Endothelial cell of umbilical vein (primary cell): ENCODE measurements at regions not wholly inside any gene's neighbourhood (a gene's known extent, or its start where the extent isn't known, plus 50 kb on each side); places are given as distances from the start of the nearest gene placed in this dataset.

Source experiments
- BruUV-seq: library from RNA; stranded (reverse); fragments of 400-500 nt; replicated peaks from 2 replicates; lab custom pipeline; 2021; lab: Mats Ljungman, UMichigan
- CTCF ChIA-PET: fragments of 300-600, 350-600 bp; sonication (Branson Sonifier 250); formaldehyde crosslinking; loops from one replicate; lab custom pipeline; 2021; ENCODE audit warnings: antibody characterized with exemption, inconsistent platforms; lab: Charles Lee
- POLR2A ChIA-PET: fragments of 300-600, 350-600 bp; sonication (Branson Sonifier 250); formaldehyde crosslinking; loops from one replicate; lab custom pipeline; 2021; ENCODE audit warnings: antibody characterized with exemption, inconsistent platforms; lab: Charles Lee
- DNase-seq: peaks from one replicate; pipeline ENCODE4 v3.0.0-alpha.2; 2011; ENCODE audit warnings: low read depth, low spot score
- FAIRE-seq: peaks from 2 replicates; lab custom pipeline; 2011; peaks lifted over from hg19 to GRCh38; lab: Jason Lieb, UNC
- H2AFZ ChIP-seq: 2 replicates; pipeline ENCODE4 v1.6.0; 2012; ENCODE audit warnings: low read depth, low read length, control low read depth, inconsistent platforms
- H3K27ac ChIP-seq: 2 replicates; pipeline ENCODE4 v1.5.1; 2011; ENCODE audit warnings: low read depth, mild to moderate bottlenecking, control low read depth, low read length, moderate library complexity; ENCODE audit not compliant: insufficient read depth
- H3K27me3 ChIP-seq, 2 experiments: 2 replicates each; pipeline versions ENCODE4 v1.6.0 to v1.6.1; 2011; ENCODE audit warnings: low read length in 2 of 2, mixed read lengths in 1 of 2; ENCODE audit not compliant: control insufficient read depth in 2 of 2, insufficient read depth in 2 of 2
- H3K36me3 ChIP-seq, 2 experiments: 2 replicates in 1 of 2; 3 replicates in 1 of 2; pipeline ENCODE4 v1.5.1; 2011; ENCODE audit warnings: low read length in 2 of 2, mild to moderate bottlenecking in 1 of 2, moderate library complexity in 1 of 2; ENCODE audit not compliant: control insufficient read depth in 2 of 2, insufficient read depth in 2 of 2; ENCODE audit errors: extremely low read depth in 1 of 2
- H3K4me1 ChIP-seq: 3 replicates; pipeline ENCODE4 v1.5.1; 2011; ENCODE audit warnings: mild to moderate bottlenecking, low read length; ENCODE audit not compliant: control insufficient read depth, insufficient read depth; ENCODE audit errors: extremely low read depth
- H3K4me2 ChIP-seq: 2 replicates; pipeline ENCODE4 v1.6.1; 2011; ENCODE audit warnings: low read length, control low read depth, mixed read lengths; ENCODE audit not compliant: insufficient read depth
- H3K4me3 ChIP-seq, 3 experiments: fragments of 200-600 bp in 1 of 3; sonication (generic), shearing (Covaris generic) in 1 of 3; replicated peaks in 1 of 3; 2 replicates each; pipeline ENCODE4 v1.5.1; 2011 to 2016; ENCODE audit warnings: control low read depth in 3 of 3, low read length in 3 of 3, mild to moderate bottlenecking in 2 of 3, inconsistent platforms in 1 of 3, low read depth in 1 of 3, moderate library complexity in 1 of 3; ENCODE audit not compliant: insufficient read depth in 1 of 3
- H3K79me2 ChIP-seq: 2 replicates; pipeline ENCODE4 v1.6.0; 2012; ENCODE audit warnings: low read length, inconsistent platforms; ENCODE audit not compliant: control insufficient read depth, insufficient read depth
- H3K9ac ChIP-seq: replicated peaks from 2 replicates; pipeline ENCODE3; 2011; ENCODE audit warnings: low read length, control low read depth; ENCODE audit not compliant: insufficient read depth; ENCODE audit errors: extremely low read depth
- H3K9me1 ChIP-seq: replicated peaks from 3 replicates; pipeline ENCODE4 v1.6.0; 2011; ENCODE audit warnings: mild to moderate bottlenecking, low read length; ENCODE audit not compliant: control insufficient read depth, insufficient read depth; ENCODE audit errors: extremely low read depth
- H3K9me3 ChIP-seq: replicated peaks from 2 replicates; pipeline ENCODE4 v1.5.1; 2012; ENCODE audit warnings: low read length, inconsistent platforms; ENCODE audit not compliant: control insufficient read depth, insufficient read depth
- H4K20me1 ChIP-seq: replicated peaks from 2 replicates; pipeline ENCODE3; 2011; ENCODE audit warnings: mild to moderate bottlenecking, low read length; ENCODE audit not compliant: control insufficient read depth, insufficient read depth; ENCODE audit errors: extremely low read depth
- FOS ChIP-seq: IDR thresholded peaks from 2 replicates; pipeline ENCODE4 v1.6.1; 2011; ENCODE audit warnings: mild to moderate bottlenecking, low read length, moderate library complexity, borderline replicate concordance; ENCODE audit not compliant: insufficient read depth
- GATA2 ChIP-seq: IDR thresholded peaks from 2 replicates; pipeline ENCODE4 v1.7.0; 2011; ENCODE audit warnings: low read depth, mild to moderate bottlenecking, moderate library complexity, mixed read lengths, low read length; ENCODE audit not compliant: insufficient read length, insufficient read depth
- MYC ChIP-seq: IDR thresholded peaks from one replicate; pipeline ENCODE4 v1.6.1; 2011; ENCODE audit warnings: mild to moderate bottlenecking, low read depth, low read length
- POLR2A ChIP-seq: IDR thresholded peaks from 2 replicates; pipeline ENCODE4 v1.6.1; 2012; ENCODE audit warnings: low read depth, mild to moderate bottlenecking, control low read depth, low read length
- POLR2AphosphoS5 ChIP-seq: IDR thresholded peaks from 2 replicates; pipeline ENCODE4 v1.6.1; 2012; ENCODE audit warnings: low read depth, mild to moderate bottlenecking, control low read depth, low read length, moderate library complexity; ENCODE audit not compliant: insufficient read depth
- dilution Hi-C: fragments of 300-500 bp; cut with MboI; formaldehyde crosslinking; loops from one replicate; pipeline ENCODE4 v1.15.0; 2019; ENCODE audit warnings: low sequenced_read_pairs; ENCODE audit not compliant: extremely low pct_ligation_motif_present
- intact Hi-C: fragments of 100-400 bp; cut with micrococcal nuclease; formaldehyde crosslinking; loops from one replicate; pipeline ENCODE4 v1.10.0; 2022
- TF ChIP-seq, protein P1 (sequence below): IDR thresholded peaks from 2 replicates; pipeline ENCODE4 v1.6.1; 2011; ENCODE audit not compliant: insufficient read depth, insufficient read length
- TF ChIP-seq, protein P2 (sequence below), 2 donors: IDR thresholded peaks; 1 replicate in 1 of 2; 2 replicates in 1 of 2; pipeline ENCODE4 v1.5.1; 2011; ENCODE audit warnings: low read length in 2 of 2, mild to moderate bottlenecking in 2 of 2, moderate library complexity in 2 of 2, control low read depth in 1 of 2, inconsistent platforms in 1 of 2, low read depth in 1 of 2; ENCODE audit not compliant: insufficient read depth in 1 of 2; ENCODE audit errors: extremely low read depth in 1 of 2

DNA sequence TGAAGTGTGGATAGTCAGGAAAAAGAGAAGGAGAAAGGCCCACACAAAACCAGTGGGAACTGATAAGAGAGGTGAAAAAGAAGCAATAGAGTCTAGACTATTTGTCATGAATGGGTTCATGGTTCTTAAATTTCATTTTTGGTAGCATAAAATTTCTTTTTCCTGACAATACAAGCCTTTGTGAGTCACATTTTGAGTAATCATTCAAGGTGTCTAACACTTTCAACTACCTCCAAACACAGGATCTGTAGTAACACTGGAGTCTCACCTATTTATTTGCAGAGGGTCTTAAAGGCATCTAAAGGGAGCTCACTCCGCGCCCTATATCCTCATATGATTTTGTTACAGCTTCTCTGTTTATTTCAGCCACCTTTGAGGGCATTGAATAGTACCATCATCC lies 96.0 kb downstream of the SAMD9 start:
- Histone ChIP-seq H3K4me3 (no peak overlapping the region), H3K9ac (no peak overlapping the region), H2AFZ (no peak overlapping the region), H3K27ac (no peak overlapping the region), H3K9me1 (no peaks in the 10 kb centered on the region), H3K36me3 (no peaks in the 10 kb centered on the region), H3K27me3 (no peaks in the 10 kb centered on the region), H3K4me1 (peaks cover 7% of the 10 kb centered on the region), H4K20me1 (no peaks in the 10 kb centered on the region), H3K9me3 (no peaks in the 10 kb centered on the region), H3K79me2 (no peaks in the 10 kb centered on the region), H3K4me2 (no peak overlapping the region)
- dilution Hi-C loops (no loop called here), intact Hi-C loops (no loop called here)
- POLR2A ChIA-PET: no interaction called here
- no TSS peak for BruUV-seq
- FAIRE-seq (no peak), DNase-seq (no peak)
- CTCF ChIA-PET: no interaction called here
- no peak for TF ChIP-seq POLR2AphosphoS5
- TF ChIP-seq, protein P1, sequence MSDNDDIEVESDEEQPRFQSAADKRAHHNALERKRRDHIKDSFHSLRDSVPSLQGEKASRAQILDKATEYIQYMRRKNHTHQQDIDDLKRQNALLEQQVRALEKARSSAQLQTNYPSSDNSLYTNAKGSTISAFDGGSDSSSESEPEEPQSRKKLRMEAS: no peak
- TF ChIP-seq, protein P2, sequence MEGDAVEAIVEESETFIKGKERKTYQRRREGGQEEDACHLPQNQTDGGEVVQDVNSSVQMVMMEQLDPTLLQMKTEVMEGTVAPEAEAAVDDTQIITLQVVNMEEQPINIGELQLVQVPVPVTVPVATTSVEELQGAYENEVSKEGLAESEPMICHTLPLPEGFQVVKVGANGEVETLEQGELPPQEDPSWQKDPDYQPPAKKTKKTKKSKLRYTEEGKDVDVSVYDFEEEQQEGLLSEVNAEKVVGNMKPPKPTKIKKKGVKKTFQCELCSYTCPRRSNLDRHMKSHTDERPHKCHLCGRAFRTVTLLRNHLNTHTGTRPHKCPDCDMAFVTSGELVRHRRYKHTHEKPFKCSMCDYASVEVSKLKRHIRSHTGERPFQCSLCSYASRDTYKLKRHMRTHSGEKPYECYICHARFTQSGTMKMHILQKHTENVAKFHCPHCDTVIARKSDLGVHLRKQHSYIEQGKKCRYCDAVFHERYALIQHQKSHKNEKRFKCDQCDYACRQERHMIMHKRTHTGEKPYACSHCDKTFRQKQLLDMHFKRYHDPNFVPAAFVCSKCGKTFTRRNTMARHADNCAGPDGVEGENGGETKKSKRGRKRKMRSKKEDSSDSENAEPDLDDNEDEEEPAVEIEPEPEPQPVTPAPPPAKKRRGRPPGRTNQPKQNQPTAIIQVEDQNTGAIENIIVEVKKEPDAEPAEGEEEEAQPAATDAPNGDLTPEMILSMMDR (IDR thresholded peaks at IDR 0.05; ENCODE audit: extremely low read depth in 1 of 2, insufficient read depth in 1 of 2, low read depth in 1 of 2, low read length in 2 of 2): no peak
- no peak for TF ChIP-seq POLR2A
- TF ChIP-seq GATA2: no peak
- no peak for TF ChIP-seq MYC

DNA sequence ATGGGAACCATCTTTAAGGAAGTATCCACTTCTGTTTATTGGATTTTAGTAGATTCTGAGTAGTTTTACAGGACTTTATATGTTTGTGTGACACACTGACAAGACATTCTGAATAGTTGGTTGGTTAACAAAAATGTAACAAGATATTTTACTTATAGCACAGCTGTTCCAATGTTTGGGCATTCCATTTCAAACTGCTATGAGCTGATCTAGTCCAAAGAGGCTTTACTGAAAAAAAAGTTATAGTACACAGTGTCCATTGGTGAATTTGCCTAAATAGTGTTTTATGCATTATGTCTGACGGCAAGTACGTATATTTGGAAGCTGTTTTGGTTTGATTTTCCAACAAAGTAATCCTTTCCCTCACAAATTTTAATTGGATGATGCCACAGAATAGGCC lies 99.1 kb downstream of the SAMD9 start:
- TF ChIP-seq POLR2A (no peak), FOS (no peak)
- TF ChIP-seq, protein P2 (IDR thresholded peaks at IDR 0.05; ENCODE audit: extremely low read depth in 1 of 2, insufficient read depth in 1 of 2, low read depth in 1 of 2, low read length in 2 of 2): no peak
- TF ChIP-seq, protein P1: no peak
- Histone ChIP-seq H3K27ac (no peak overlapping the region), H3K4me3 (no peak overlapping the region), H2AFZ (no peak overlapping the region), H3K4me2 (no peak overlapping the region), H3K9ac (no peak overlapping the region), H3K27me3 (no peaks in the 10 kb centered on the region), H3K36me3 (no peaks in the 10 kb centered on the region), H3K79me2 (no peaks in the 10 kb centered on the region), H3K4me1 (peaks cover 36% of the 10 kb centered on the region), H3K9me3 (no peaks in the 10 kb centered on the region), H4K20me1 (no peaks in the 10 kb centered on the region), H3K9me1 (no peaks in the 10 kb centered on the region)
- POLR2A ChIA-PET: no interaction called here
- no TSS peak for BruUV-seq
- intact Hi-C loops (loop anchor here (5.0 kb wide), 1 partner anchor 209 kb away; the partner anchor contains the start of gene HEPACAM2), dilution Hi-C loops (no loop called here)
- FAIRE-seq (no peak), DNase-seq (no peak)
- CTCF ChIA-PET: no interaction called here
